HG03439 (cell line): ENCODE measurements at regions not wholly inside any gene's neighbourhood (a gene's known extent, or its start where the extent isn't known, plus 50 kb on each side); places are given as distances from the start of the nearest gene placed in this dataset.
"Not testable (repeated sequence)": the region's sequence is repeated elsewhere in the genome, so short reads cannot be mapped to it uniquely, and the experiment has no call there.

ENCODE experiments used
- ATAC-seq: cut with Tn5 transposase; IDR thresholded peaks from one replicate; pipeline ENCODE4 v1.9.1; 2021; ENCODE audit warnings: mild to moderate bottlenecking, moderate library complexity; ENCODE audit not compliant: unreplicated experiment

GRCh38 chr7:35853194-35853593 lies 52.3 kb downstream of the SEPTIN7 start:
- ATAC-seq = not testable (repeated sequence)

GRCh38 chr7:35854311-35854710 lies 53.5 kb downstream of the SEPTIN7 start:
- no peak for ATAC-seq

DNA sequence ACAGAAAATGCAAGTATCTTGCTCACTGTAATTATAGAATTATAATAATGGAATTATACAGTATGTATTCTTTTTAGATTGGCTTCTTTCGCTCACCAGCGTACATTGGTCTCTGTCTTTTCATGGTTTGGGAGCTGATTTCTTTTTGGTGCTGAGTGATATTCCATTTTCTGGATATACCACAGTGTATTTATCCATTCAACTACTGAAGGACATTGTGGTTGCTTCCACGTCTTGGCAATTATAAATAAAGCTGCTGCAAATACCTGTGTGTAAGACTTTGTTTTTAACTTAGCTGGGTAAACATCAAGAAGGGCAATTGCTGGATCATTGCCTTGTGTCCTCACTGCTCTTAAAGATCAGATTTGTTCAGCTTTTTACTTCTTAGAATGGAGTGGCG lies 55.3 kb downstream of the SEPTIN7 start:
- ATAC-seq = no peak

DNA sequence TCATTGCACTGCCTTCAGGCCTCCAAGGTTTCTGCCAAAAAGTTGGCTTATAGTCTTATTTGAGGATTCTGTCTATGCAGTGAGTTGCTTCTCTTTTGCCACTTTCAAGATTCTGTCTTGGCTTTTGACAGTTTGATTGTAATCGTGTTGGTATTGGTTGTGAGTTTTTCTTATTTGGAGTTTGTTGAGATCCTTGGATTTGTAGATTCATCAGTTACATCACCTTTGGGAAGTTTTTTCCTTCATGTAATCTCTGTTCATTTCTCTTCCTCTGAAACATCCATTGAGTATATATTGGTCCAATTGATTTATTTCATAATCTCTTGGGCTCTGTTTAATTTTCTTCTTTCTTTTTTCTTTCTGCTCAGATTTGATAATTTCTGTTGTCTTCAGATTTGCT lies 59.8 kb downstream of the SEPTIN7 start:
- no peak for ATAC-seq

GRCh38 chr7:35865287-35865686 lies 64.4 kb downstream of the SEPTIN7 start:
- no peak for ATAC-seq

DNA sequence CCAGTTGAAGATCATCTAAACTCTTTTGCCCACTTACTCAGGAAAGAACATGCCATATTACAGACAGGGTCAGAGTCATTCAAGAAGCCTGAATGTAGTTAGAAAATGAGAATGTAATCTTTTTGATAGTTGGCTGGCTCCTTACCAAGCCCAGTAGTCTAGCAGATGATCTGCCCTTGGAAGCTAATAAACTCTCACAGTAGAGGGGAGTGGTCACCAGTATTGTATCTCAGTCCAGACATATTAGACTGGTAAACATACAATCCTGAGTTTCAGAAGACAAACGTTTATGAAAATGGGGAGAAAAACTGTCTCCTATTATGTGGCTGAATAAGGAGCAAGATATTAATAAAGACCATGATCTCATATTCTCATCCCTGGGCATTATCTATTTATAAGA lies 65.3 kb downstream of the SEPTIN7 start:
- ATAC-seq = no peak

- not testable (repeated sequence) for ATAC-seq
Observed at GRCh38 chr7:35869117-35869516, 68.3 kb downstream of the SEPTIN7 start.

DNA sequence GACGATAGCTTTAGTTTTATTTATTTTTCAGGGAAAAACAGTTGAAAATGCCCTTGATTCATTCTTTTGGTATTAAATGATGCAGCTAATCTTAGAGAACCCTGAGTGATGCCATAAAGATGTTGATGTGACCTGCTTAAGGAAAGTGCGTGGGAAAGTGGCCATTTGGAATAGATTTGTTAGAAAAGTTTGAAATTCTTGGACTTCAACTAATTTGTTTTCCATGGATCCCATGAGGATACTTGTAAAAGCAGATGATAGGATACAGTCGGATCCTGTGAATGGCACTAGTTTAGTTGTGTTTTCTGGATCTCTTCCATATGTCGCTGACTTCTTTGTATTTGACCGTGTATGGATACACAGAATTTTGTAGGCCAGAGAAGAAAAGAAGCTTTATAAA lies 69.0 kb downstream of the SEPTIN7 start:
- ATAC-seq = no peak

DNA sequence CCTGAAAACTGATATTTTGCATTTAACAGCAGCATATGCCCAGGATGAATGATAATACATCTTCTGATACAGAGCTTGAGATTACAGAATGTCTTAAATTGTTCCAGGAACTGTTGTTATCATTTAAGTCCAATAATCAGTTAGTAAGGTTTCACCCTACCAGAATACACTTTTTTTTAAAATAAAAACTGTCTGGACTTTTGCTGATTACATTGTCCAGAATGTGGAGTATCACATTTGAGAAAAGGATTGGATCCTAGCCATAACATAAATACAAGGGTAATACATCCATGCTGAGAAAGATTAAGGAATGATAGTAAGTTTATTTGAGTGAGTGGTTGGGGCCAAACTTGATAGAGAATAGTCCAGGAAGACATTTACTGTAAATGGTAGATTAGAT lies 71.0 kb downstream of the SEPTIN7 start:
- no peak for ATAC-seq

DNA sequence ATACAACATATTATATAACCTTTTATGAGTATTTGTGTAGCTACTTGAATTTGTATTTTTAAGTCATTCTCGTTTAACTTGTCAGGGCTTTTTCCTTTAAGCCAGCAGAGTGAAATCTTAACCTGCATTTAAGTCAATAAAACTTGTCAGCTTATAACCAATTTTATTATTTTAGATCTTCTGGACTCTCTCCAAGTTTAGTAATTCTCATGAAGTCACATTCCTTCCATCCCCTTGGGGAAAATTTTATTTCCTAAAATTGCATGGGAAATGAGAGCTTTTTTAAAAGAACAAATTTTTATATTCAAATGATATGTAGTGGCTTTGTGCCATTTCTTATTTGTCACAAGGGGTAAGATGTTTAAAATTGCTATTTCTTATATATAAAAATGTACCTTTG lies 74.0 kb downstream of the SEPTIN7 start:
- no peak for ATAC-seq

- ATAC-seq = no peak
Observed at GRCh38 chr7:35875292-35875691, 74.4 kb downstream of the SEPTIN7 start.

DNA sequence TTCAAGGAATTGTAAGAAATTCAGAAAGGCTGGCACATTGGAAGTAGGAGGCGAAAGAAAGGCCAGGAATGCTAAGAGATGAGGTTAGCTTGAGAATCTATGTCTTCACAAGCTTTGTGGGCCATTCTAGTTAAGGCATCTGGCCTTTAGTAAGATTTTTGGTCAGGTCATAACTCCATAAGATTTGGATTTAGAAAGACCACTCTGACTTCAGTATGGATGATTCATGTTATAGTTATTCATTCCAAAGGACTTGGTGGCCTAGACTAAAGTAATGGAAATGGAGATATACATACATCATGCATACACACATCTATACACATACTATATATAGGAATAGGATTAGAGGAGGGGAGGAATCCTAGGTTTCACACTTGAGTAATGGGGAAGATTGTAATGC lies 77.5 kb downstream of the SEPTIN7 start:
- no peak for ATAC-seq

DNA sequence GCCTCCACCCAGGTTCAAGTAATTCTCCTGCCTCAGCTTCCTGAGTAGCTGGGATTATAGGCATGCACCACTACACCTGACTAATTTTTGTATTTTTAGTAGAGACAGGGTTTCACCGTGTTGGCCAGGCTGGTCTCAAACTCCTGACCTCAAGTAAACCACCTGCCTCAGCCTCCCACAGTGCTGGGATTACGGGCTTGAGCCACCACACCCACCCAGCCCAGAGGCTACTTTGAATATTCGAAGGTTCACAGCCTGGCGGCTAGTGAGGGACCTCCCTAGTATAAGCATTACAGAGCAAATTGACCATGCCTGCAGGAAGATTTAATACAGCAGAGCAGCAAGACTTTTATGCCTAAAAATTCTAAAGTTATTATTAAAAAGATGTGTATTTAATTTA lies 86.6 kb downstream of the SEPTIN7 start:
- ATAC-seq = not testable (repeated sequence)

DNA sequence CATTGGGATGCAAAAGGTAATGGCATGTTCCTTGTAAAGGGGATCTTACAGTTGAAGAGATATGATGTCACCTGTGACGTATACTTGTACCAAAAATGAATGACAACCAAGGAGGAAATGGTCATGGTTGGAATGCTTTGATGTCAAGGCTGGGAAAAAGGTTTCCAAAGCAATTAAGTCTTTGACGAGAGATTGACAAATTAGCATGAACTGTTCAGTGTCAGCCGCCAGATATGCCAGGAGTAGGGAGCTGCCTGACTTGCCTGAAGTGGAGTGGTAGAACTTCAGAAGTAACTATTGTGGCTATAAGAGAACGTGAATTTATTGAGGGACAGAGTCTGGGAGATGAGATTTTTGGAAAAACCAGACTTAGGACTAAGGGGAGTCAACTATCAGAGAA lies 88.1 kb downstream of the SEPTIN7 start:
- ATAC-seq = no peak

DNA sequence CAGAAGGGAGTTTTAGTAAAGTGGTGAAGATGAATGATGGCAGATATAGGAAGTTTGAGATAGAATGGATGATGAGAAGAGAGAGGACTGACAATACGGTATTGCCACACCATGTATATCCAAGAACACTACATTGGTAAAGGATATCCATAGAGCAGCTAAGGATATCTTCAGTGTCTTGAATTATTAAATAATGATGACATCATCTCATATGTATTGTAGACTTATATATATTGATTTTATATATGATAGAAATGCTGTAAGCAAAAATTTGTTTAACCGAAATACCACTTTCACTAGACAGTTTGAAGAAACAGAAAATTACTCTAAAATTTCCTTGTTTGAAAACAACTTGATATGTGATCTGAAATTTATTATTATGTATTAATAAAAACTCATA lies 89.0 kb downstream of the SEPTIN7 start:
- ATAC-seq = no peak

DNA sequence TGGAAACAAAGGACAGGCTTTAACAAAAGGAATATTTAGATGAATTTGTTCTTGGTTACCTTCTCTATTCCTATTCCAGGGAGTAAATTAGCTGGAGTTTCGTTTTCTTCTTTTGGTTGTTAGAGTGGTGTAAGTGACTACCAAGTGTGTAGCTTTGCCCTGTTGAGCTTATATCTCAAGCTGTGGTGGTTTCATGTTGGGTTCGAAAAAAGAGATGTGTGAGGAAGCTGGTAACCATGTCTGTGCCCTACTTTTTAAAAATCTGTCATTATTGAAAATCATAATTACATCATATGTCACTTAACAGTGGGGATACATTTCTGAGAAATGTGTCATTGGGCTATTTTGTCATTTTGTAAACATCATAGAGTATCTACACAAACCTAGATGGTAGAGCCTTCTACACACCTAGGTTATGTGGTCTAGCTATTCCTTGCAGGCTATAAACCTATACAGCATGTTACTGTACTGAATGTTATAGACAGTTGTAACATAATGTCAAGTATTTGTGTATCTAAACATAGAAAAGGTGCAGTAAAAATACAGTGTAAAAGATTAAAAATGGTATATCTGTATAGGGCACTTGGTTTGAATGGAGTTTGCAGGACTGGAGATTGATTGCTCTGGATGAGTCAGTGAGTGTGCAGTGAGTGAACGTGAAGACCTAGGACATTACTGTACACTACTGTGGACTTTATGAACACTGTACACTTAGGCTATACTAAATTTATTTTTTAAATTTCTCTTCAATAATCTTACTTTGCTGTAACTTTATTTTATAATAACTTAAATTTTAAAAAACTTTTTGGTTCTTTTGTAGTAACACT lies 90.4 kb downstream of the SEPTIN7 start:
- no peak for ATAC-seq

- ATAC-seq = no peak
Observed at GRCh38 chr7:35893649-35894048, 92.8 kb downstream of the SEPTIN7 start.

- no peak for ATAC-seq
Observed at GRCh38 chr7:35894721-35895120, 93.9 kb downstream of the SEPTIN7 start.

DNA sequence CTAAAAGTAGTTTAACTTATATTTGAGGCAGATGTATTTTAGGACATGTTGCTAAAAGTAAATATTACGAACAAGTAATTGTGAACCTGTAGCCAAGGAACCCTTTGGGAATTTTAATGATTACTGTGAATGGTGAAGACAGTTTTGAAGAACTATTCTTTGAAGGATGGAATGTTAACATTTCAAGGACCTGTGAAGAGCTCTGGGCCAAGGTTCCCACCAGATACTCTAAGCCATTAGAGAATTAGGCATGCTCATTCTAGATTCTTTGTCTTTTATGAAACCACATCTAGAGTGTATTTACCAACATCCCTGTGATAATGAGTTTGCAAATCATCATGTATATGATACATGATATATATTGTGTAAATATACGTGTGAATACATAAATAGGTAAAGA lies 99.8 kb downstream of the SEPTIN7 start:
- no peak for ATAC-seq

- no peak for ATAC-seq
Observed at GRCh38 chr7:35905555-35905954, 104.7 kb downstream of the SEPTIN7 start.

DNA sequence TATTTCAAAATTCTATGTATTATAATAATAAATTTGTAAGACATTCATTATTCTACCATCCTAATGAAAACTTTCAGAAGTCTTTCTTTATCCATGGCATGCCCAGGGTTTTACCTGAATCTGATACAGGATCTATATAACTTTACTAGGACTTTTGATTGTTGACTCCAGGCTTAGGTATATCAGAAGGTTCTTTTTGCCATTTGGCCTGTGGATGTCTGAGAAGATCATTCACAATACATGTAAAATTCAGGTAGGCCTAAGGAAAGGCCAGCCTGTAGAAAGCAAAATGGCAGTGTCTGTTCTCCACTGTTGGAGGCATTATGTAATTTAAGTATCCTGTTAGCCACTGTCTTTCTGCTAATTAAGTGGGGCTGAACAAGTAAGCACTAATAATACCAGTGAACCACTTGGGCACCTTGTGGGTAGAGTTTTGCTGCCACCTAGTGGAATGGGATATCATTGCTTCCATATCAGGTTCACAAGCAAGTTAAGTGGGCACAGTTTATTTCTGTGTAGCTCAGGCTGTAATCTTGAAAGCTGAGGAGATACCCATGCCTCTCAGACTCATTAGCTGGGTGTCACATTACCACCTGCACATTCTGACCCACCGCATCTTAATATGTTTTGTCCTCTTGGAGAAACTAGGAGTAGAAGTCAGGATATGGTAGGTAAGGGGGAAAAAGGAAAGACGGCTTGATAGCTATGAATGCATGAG lies 105.5 kb downstream of the SEPTIN7 start:
- peak; percentile 77 for ATAC-seq
